Frontal cortex (tissue), 3 donors: ENCODE measurements at regions not wholly inside any gene's neighbourhood (a gene's known extent, or its start where the extent isn't known, plus 50 kb on each side); places are given as distances from the start of the nearest gene placed in this dataset.

Experiments
- DNase-seq, 2 donors: peaks; one replicate each; pipeline ENCODE4 v3.0.0; 2012; ENCODE audit warnings: low spot score in 2 of 2
- FAIRE-seq: peaks from 2 replicates; lab custom pipeline; 2012; peaks lifted over from hg19 to GRCh38; lab: Jason Lieb, UNC
- donor health status: control.
- donor health status: control.
- donor health status: control.

DNA sequence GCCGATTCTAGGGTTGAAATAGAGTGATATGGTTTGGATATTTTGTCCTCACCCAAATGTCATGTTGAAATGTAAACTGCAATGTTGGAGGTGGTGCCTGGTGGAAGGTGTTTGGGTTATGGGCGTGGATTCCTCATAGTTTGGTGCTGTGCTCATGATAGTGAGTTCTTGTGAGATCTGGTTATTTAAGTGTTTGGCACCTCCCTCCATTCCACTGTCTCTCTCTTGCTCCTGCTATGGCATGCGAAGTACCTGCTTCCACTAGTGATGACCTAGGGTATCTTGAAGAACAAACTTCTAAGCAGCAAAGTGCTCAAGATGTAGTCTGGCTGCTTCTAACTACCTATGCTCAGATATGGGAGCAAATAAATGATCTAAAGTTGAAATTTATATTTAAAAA lies 56.0 kb upstream of the TSPAN18 start:
- DNase-seq (no peak), FAIRE-seq (no peak)

DNA sequence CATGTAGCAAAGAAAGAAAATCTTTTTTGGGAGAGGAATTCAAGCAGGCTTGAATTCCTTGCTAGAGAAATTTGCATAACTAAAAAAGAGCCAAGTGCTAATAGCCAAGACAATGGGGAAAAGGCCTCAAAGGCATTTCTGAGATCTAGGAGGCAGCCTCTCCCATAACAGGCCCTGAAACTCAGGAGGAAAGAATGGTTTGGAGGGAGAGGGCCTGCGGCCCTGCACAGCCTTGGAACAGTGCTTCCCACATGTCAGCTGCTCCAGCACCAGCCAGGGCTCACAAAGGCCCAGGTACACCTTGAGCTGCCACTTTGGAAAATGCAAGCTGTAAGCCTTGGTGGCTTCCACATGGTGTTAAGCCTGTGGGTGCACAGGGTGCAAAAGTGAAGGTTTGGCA lies 55.5 kb upstream of the TSPAN18 start:
- no peak for DNase-seq
- FAIRE-seq = no peak

DNA sequence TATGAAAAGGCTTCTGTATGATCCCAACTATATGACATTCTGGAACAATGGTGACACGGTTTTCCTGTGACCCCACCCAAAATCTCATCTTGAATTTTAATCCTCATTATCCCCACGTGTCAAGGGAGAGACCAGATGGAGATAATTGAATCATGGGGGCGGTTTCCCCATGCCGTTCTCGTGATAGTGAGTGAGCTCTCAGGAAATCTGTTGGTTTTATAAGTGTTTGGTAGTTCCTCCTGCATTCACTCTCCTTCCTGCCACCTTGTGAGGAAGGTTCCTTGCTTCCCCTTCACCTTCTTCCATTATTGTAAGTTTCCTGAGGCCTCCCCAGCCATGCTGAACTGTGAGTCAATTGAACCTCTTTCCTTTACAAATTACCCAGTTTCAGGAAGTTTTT lies 53.1 kb upstream of the TSPAN18 start:
- DNase-seq (no peak), FAIRE-seq (no peak)

DNA sequence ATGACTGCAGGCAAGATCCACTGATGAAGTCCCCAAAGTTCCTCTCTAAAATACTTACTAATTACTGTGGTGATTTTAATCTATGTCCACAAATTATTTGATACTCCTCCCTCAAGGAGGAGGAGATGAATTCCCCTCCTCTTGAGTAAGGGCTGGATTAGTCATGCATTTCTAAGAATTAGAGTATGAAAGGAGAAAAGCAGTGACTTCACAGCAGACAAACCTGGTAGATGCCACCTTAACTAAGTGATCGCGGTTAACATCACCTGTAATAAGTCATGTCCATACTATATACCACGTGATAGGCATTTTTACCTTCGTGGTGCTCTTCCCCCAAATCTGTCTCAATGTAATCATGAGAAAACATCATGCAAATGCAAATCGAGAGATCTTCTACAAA lies 52.0 kb upstream of the TSPAN18 start:
- DNase-seq (no peak), FAIRE-seq (no peak)

DNA sequence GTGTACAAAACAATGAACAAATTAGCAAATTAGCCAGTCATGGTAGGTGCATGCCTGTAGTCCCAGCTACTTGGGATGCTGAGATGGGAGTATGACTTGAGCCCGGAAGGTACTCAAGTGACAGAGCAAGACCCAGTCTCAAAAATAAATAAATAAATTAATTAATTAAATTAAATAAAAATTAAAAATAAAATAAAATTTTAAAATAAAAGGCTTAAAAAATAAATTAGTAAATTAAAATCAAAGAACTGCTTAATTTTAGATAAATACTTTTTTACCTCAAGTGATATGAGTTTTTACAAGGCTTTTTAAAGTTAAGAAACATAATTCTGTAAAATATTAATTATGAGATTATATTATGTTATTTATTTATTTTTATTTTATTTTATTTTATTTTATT lies 50.9 kb upstream of the TSPAN18 start:
- FAIRE-seq (peak; percentile 99), DNase-seq (no peak)
